NCI-H2081 (cell line): ENCODE measurements at regions not wholly inside any gene's neighbourhood (a gene's known extent, or its start where the extent isn't known, plus 50 kb on each side); places are given as distances from the start of the nearest gene placed in this dataset.
"Not testable (repeated sequence)": the region's sequence is repeated elsewhere in the genome, so short reads cannot be mapped to it uniquely, and the experiment has no call there.

Experiments used
- DNase-seq, 2 experiments: peaks; one replicate each; lab custom pipeline; 2025; lab: John Stamatoyannopoulos, UW

GRCh38 chr7:69502358-69502757, 95.9 kb upstream of the AUTS2 start:
- no peak for DNase-seq

GRCh38 chr7:69504733-69505420, 93.4 kb upstream of the AUTS2 start:
- no peak for DNase-seq

- no peak for DNase-seq
Measured at GRCh38 chr7:69508736-69509135, 89.5 kb upstream of the AUTS2 start.

GRCh38 chr7:69510114-69510513, 88.2 kb upstream of the AUTS2 start:
- DNase-seq = no peak

GRCh38 chr7:69515495-69516212, 82.6 kb upstream of the AUTS2 start:
- DNase-seq = no peak

GRCh38 chr7:69516238-69516820, 81.9 kb upstream of the AUTS2 start:
- DNase-seq = no peak

GRCh38 chr7:69517985-69518704, 80.1 kb upstream of the AUTS2 start:
- DNase-seq = no peak

GRCh38 chr7:69518705-69519077, 79.6 kb upstream of the AUTS2 start:
- DNase-seq = no peak

- no peak for DNase-seq
Measured at GRCh38 chr7:69526570-69526969, 71.7 kb upstream of the AUTS2 start.

- no peak for DNase-seq
Measured at GRCh38 chr7:69527706-69528105, 70.6 kb upstream of the AUTS2 start.

- no peak for DNase-seq
Measured at GRCh38 chr7:69531050-69531449, 67.2 kb upstream of the AUTS2 start.

GRCh38 chr7:69534461-69535041, 63.7 kb upstream of the AUTS2 start:
- no peak for DNase-seq

GRCh38 chr7:69537691-69538090, 60.6 kb upstream of the AUTS2 start:
- no peak for DNase-seq

GRCh38 chr7:69539531-69539930, 58.7 kb upstream of the AUTS2 start:
- no peak for DNase-seq

- DNase-seq = no peak
Measured at GRCh38 chr7:69540287-69540686, 58.0 kb upstream of the AUTS2 start.

- DNase-seq = not testable (repeated sequence)
Measured at GRCh38 chr7:69541779-69542432, 56.4 kb upstream of the AUTS2 start.

- no peak for DNase-seq
Measured at GRCh38 chr7:69545175-69545574, 53.1 kb upstream of the AUTS2 start.
